Islet of Langerhans (tissue), 1 donor: ENCODE measurements at regions not wholly inside any gene's neighbourhood (a gene's known extent, or its start where the extent isn't known, plus 50 kb on each side); places are given as distances from the start of the nearest gene placed in this dataset.
"Not testable (repeated sequence)": the region's sequence is repeated elsewhere in the genome, so short reads cannot be mapped to it uniquely, and the experiment has no call there.

ENCODE experiments used
- FAIRE-seq: peaks from one replicate; lab custom pipeline; 2011; peaks lifted over from hg19 to GRCh38; lab: Jason Lieb, UNC

DNA sequence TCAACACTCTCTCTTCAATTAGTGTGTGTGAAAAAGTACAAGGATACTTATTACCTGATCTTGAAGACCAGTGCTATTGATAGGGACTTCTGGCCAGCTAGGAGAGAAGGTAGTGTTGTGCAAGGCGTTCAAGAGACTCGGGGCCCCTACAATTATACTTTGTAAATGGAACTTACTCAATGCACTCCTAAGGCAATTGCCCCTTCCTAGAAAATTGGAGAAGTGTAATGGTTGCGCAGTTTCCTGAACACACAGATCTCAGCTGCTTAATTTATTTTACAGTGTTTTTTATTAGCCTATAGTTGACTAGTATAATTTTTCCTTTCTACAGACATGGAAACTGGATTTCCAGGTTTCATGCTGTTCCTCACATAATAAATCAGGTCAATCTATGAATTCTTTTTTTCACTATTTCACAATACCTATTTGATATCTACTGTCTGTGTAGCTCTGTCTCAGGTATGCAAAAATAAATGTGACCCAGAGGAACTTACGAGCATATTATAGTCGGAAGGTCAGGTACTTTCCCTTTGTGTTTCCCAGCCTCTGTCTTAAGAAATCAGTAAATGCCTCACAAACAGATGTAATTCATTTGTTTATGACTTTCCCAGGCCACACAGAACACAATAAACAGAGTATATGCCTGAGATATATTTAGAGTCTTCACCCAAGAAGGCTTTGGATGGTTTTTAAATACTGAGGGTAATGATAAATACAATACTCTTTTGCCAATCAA, 89.1 kb upstream of the TET2 start:
- FAIRE-seq, result no peak

DNA sequence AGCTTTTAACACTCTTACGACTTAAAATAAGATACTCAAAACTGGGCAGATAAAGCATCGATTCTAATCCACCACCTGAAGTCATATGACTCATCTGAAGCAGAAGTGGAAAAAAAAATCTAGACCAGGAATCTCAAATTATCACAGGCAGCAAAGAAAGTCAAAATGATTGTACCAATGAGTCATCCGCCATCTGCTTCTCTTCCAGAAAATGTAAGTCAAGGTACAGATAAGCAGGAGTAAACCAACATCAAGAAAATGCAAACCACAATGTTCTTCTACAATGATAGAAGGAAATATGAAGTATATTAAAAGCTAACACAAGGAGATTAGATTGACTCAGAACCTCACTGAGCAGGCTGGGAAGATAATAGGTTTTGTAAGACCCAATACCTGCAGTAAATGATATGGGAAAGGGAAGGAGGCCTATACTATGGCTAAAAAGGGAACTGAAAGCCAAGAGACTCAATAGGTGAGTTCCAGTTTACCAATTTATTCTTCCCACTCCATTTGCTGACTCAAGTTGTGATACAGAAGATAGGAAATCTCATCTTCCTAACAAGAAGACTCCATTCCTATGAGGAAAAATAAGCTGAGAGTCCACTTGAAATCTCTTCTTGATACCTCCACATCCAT, 88.4 kb upstream of the TET2 start:
- FAIRE-seq, result no peak

DNA sequence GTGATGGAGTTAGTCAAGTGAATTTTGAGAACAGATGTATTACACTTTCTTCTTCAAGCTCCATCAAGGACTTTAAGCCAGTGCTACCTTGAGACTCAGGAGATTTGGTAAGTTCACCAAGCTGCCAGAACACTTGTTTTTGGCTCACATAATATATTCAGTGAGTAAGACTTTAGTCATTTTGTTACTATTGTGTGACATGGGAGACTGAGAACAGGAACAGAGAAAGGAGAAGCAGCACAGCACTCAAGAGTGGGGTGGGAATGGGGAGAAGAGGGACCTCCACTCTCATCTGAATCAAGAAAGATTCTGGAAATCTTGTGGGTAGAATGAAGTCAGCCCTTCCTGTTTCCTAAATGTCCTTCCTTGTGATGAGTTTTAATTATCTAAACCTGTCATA, 87.3 kb upstream of the TET2 start:
- no peak for FAIRE-seq

DNA sequence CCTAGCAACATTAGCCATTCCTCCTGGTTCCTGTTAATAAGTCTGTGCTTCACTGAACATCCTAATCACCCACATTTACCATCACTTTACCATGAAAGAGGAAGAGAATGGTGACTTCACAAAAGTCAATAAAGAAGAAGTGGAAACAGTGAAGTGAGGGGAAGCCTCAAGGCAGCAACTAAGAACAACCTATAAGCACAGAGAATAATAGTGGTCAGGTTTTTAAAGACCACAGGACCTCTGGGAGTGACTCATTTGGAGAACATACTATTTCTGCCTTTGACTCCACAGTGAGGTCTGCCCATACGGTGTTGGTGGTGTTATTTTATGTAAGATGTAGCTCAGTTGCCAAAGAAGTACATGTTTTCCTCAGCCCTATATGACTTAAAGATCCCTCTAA, 86.0 kb upstream of the TET2 start:
- no peak for FAIRE-seq

DNA sequence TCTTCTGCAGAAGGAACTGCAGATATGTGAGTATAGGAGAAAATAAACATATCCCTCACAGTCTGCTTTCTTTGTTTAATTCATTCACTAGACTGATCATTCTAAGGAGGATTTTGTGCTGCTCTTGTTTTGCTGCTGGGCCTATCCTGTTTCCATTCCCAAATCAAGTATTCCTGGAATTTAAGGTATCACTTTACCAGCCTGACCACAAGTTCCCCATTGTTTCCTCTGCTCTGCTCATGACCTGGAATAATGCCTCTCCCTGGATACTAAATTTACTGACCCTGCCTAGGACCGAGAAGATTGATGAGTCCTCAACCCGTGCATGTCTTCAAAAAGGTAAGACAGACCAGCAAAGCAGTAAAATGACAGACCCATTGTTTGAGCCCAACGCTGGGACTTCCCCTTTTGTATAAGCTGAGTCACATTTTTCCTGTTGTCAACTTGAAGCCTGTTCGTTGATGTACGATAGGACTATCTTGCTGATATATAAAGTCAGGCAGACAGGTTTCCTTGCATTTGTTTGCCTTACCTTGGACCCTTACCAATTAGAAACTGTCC, 85.5 kb upstream of the TET2 start:
- FAIRE-seq, result no peak

DNA sequence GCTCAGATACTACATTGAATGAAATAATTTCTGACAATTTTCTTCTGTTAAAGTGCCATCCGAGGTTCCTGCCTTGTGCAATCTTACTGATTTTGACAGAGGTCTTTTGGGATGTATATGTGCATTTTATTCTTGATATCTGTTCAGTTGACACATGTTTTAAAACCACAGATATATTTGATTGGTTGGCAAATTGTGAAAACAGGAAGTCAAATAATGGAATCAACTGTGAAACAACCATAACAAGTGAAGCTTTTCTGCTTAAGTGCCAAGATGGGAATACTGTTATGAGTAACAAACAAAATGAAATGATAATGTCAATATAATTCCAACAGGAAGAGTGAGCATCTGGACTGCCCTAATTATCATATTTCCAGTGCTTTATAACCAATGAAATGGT, 84.9 kb upstream of the TET2 start:
- no peak for FAIRE-seq

DNA sequence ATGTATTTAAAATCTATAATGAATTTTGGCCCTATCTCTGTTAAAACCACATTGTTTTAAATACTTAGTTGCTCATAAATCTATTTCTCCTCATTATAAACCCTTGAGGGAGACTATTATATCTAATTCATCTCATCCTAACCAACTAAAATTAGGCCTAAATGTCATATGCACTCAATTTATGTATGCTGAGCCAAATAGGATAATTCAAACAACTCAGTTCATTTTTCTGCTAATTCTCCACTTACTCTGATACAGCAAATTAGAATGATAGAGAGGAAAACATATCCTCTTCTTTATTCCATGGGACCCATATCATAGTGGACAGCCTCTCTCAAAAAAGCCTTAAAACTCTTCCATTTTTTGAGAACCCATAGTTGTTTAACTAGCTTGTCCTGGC, 80.3 kb upstream of the TET2 start:
- FAIRE-seq, result no peak

DNA sequence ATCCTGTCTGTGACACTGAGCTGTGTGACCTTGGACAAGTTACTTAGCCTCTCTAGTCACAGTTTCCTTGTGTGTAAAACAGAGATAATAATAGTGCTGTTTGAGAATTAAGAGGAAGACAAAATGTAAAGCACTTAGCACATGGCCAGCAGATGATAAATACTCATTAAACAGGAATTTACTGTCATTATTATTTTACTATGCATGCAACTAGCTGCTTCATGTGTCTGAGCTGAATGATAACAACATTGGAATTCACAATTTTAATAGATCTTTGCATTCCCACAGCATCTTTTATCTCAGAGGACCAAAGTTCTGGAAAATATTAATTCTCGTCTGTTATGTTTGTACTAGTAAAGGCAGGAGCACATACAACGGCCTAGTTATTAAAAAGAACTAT, 79.2 kb upstream of the TET2 start:
- FAIRE-seq, result no peak

DNA sequence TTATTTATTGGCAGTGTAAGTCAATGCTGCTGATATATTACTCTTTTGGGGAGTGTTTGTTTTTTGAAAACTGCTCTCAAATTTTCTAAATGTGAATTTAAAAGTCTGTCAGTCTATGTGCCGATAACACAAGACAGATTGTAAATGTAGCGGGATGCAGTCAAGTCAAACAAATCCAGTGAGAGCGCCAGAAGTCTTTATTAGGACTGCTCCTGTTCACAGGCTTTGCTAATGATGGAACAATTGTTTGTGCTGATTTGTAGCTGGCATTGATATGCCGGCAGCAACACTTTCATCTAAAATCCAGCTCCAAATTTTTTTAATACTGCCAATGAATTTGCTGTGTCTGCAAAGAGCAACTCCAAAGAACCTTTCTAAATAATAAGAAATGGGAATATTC, 78.7 kb upstream of the TET2 start:
- no peak for FAIRE-seq

DNA sequence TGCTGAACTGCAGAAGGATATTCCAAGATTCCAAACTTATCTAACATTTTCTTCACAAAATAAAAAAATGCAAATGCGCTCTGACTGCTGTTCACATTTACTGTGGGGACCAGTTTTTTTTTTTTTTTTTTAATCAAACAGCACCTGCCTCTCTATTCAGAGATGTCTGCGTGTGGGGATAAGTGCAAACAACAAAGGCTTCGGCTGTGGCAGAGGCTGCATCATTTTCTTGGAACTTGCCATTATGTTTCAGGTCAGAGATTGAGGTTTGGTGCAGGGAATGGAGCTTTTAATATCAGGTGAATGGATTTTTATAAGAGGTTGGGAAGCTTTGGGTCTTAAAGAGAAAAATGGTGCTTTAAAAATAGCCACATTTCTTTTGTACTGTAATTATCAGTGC, 78.2 kb upstream of the TET2 start:
- FAIRE-seq, result no peak

DNA sequence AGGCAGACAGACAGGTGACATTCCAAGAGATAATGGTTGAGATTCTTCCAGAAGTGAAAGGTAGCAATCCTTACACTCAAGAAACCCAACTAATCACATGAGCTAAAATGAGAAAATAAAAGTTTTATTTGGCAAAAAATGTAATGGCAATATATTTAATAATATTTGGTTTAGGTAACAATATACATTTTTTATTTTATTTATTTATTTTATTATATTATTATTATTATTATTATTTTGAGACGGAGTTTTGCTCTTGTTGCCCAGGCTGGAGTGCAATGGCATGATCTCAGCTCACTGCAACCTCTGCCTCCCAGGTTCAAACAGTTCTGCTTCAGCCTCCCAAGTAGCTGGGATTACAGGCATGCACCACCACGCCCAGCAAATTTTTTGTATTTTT, 74.6 kb upstream of the TET2 start:
- not testable (repeated sequence) for FAIRE-seq

DNA sequence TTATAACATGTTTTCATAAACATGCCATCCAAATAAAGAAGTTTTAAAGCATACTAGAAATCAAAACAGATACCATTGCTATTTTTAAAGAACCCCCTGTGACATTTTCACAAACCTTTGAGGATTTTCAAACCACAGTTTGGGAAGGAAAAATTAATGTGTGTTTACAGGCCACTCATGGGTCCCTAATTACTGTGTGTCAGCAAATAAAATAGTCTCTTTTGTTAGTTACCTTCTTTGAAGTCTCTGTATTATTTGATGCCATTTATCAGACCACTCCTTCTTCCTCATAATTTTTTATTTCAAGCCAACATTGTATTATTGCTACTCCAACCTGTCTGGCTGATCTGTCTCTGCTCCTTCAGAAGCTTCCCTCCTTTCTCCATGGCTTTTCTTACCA, 72.6 kb upstream of the TET2 start:
- no peak for FAIRE-seq

DNA sequence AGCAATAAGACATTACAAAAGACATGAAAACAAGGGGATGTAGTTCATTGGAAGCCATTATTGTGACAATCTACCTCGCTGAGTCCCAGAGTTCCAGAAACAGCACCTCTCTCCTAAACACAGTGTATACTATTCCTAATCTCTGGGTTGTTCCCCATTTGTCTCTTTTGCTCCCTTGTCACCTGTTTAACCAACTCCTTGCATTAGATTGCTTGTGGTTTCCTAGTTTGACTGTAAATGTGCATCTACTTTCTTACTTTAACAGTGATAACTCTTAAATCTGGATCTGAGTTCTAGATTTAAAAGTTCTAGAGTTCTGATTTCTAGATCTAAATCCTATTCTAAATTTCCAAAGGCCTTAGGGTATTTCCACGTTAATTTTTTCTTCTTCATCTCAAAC, 71.6 kb upstream of the TET2 start:
- FAIRE-seq, result no peak

DNA sequence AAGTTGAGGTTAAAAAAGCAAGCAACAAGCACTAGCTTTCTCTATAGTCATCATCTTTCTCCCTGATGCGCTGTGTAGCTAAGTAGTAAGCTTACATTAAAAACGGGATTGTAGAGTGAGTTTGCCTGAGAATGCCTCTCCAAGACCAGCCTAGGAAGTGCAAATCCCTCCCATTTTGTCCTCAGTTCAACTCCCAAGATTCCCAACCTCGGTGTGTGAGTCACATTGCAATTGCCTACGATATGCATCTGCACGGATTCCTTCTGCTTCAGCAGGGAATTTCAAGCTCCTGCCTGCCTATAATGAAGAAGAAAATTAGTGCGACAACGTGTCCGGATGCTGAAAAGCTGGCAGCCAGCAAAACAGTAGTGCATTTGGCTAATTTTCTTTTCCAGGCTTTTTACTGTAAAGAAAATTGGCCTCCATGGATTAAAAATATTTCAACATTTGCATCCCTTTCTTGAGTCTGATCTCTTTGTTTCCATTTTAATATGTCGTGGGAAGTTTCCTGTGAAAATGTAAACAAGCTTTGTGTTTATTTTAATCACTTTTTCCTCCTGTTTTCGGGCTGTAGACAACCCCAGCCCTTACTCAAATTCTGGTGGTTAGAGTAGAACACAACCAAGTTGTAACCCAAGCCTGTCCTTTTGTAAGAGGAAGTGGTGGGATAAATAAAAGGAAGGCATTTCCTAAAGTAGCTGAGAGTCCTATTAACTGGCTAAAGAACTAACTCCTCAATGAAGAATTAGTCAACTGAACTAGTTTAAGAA, 58.4 kb upstream of the TET2 start:
- no peak for FAIRE-seq

DNA sequence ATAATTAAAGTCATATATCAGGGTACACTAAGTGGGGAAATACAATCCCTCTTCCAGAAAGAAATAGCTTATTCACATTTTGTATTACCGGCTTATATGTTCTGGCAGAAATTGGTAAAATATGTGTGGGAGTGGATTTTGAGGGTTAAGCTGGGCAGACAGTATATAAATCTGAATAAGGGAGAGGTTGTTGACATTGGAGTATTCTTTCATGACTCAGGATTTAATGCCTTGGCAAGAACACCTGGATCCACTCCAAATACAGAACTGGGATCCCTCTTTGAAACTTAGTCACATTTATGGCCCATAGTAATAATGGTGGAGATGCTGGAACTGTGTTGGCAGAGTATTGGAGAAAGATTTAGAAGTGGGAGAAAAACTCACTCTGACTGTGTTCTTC, 54.3 kb upstream of the TET2 start:
- FAIRE-seq, result no peak

DNA sequence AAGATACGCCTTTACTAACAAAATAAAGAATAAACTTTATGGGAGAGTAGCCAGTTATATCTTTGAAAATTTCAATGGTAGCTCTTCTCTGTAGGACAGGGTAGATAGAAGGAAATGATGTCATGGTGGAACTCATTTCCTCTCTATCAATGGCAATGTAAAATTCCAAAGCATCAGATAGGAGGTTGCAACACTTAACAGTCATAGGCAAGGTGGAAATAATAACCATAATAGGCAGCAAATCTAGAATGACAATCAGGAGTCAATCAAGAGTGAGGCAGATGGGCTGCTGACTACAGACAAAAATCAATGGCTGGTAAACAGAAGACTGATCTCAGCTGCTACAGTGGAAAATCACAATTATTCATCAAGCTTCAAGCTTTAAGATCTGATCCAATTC, 53.9 kb upstream of the TET2 start:
- FAIRE-seq, result no peak

DNA sequence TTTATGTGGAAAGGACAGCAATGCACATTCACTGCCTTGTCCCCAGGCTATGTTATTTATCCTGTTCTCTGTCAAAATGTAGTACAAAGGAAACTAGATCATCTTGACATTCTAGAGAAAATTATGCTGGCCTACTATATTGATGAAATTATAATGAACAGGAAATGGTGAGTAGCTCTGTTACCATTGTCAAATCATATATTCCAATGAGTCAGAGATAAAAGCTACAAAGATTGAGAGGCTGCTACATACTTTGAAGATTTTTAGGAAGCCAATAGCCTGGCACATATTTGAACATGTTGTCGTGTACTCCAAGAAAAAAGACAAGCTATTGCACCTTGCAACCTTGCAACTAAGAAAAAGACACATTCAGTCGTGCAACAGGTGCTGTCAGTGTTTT, 52.7 kb upstream of the TET2 start:
- no peak for FAIRE-seq
